HUDEP-2 (cell line): ENCODE measurements at regions not wholly inside any gene's neighbourhood (a gene's known extent, or its start where the extent isn't known, plus 50 kb on each side); places are given as distances from the start of the nearest gene placed in this dataset.

Experiments
- DNase-seq, 76 experiments: peaks; one replicate each; lab custom pipeline; 2025; ENCODE audit not compliant: unreplicated experiment in 76 of 76; lab: John Stamatoyannopoulos, UW

- no peak for DNase-seq
Observed at GRCh38 chr20:21902391-21902790, 196.9 kb downstream of the PAX1 start.

- no peak for DNase-seq
Observed at GRCh38 chr20:21901470-21902275, 196.2 kb downstream of the PAX1 start.

- no peak for DNase-seq
Observed at GRCh38 chr20:21900431-21900830, 195.0 kb downstream of the PAX1 start.

GRCh38 chr20:21874921-21875320 lies 169.5 kb downstream of the PAX1 start:
- DNase-seq = no peak

DNA sequence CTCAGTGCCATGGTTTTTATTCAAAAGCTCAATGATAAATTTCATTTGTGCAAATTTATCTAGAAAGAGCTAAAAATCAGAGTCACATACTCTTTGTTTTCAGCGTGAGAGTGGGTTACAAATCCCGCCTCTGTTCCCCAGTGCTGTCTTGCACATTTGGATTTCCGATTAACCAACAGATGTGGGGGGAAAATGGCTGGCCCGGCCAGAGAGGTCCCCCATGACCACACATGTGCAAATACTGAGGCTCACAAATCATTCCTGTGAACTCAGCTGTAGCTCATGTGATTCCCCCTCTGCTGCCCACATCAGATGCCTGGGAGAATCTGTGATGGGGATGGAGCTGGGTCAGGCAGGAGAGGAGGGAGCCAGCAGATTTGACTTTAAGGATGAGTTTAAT lies 168.7 kb downstream of the PAX1 start:
- no peak for DNase-seq

DNA sequence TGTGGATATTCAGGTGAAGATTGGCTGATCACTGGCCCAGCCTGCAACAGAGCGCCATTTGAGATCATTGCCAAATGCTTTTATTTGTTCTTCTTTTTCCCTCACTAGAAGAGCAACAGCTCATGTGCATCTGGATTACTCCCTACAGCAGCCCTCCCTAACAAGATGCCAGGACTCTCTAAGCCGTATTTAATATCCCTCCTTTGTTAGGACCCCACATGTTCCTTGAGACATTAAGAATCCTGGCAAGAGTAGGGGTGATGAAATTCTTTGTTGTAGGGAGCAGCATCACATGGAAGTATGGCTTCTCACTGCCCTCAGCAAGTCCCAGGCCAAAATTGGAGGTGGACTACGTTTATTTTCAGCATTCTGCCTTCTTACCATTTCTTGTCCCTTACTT lies 167.8 kb downstream of the PAX1 start:
- DNase-seq = no peak

DNA sequence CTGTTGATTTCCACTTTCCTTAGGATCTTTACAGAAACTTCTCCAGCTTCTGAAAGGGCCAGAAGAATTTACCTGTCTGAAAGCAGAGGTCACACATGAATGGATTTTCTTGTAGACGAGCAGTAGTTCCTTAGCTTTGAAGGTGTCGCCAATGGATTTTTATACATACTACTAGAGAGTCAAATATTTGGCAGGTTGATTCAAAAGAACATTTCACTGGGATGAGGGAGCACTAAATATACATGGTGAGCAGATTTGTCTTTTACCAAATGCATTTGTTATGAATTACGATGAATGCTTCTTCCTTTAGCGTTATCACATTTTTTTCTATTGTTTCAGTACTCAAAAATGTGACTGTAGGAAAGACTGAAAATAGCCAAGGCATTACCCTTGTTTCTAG lies 162.3 kb downstream of the PAX1 start:
- no peak for DNase-seq

DNA sequence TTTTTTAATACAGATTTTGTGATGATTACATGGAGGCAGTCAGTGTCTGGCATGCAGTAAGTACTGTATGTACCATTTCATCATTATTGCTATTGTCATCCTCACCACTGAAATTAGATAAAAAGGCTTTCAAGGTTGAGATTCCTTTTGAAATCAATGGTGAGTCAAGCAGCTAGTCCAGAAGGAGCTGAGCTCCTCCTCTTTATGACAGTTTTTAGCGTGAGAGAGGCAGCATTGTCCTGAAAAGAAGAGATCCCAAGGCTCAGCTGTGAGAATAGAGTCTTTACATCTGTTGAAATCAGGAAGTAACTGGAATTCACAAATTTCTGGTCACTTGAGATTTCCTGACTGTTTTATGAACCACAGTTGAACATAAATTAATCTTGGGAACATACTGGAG lies 161.9 kb downstream of the PAX1 start:
- no peak for DNase-seq

- DNase-seq = no peak
Observed at GRCh38 chr20:21862956-21863355, 157.5 kb downstream of the PAX1 start.

DNA sequence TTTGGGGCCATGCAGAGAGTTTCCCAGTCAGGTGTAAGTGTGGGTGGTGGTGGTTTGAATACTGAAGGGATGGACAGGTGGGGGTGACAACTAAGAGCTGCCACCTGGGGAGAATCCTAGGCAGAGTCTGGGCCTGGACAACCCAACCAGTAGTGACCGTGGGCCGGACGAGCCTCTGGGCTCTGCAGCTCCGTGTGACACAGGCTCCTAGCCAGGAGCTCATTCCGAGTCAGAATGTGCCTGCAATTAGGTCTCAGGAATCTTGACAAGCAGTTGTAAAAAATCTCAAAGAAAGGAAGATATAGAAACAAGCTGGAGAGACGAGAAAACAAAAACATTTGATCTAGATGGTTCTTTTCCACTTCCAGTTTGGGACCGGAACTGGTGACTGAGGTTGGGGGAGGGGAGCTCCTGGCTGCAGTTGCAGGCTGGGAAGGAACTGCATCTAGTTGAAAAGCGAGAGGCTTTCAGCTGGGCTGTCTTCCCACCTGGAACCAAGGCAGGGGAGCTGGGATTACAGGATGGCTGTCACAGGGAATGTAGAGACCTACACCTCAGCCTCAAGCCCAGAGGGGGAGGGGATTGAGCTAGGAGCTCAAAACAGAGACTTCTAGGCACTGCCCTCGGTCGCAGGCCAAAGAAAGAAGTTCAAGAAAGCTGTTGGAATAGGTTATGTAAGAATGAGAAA lies 156.9 kb downstream of the PAX1 start:
- DNase-seq = no peak

GRCh38 chr20:21840991-21841390 lies 135.5 kb downstream of the PAX1 start:
- DNase-seq = no peak

GRCh38 chr20:21839982-21840381 lies 134.5 kb downstream of the PAX1 start:
- no peak for DNase-seq

GRCh38 chr20:21836346-21836745 lies 130.9 kb downstream of the PAX1 start:
- DNase-seq = no peak

DNA sequence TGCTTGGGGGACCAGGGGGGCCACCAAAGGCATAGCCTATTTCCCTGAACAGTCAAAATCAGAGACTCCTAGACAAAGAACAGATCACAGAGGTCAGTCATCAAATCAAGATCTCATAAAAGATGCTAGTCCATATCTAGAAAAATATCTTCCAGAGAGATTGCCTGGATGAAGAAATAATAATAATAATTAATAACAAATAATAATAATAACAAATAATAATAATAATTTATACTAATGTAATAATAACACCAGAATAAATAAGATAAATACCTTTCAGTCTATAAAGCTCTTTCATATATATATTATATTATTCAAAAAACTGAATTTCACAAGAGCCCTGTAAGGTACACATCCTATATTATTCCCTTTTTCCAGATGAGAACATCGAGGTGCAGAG lies 129.6 kb downstream of the PAX1 start:
- DNase-seq = no peak

DNA sequence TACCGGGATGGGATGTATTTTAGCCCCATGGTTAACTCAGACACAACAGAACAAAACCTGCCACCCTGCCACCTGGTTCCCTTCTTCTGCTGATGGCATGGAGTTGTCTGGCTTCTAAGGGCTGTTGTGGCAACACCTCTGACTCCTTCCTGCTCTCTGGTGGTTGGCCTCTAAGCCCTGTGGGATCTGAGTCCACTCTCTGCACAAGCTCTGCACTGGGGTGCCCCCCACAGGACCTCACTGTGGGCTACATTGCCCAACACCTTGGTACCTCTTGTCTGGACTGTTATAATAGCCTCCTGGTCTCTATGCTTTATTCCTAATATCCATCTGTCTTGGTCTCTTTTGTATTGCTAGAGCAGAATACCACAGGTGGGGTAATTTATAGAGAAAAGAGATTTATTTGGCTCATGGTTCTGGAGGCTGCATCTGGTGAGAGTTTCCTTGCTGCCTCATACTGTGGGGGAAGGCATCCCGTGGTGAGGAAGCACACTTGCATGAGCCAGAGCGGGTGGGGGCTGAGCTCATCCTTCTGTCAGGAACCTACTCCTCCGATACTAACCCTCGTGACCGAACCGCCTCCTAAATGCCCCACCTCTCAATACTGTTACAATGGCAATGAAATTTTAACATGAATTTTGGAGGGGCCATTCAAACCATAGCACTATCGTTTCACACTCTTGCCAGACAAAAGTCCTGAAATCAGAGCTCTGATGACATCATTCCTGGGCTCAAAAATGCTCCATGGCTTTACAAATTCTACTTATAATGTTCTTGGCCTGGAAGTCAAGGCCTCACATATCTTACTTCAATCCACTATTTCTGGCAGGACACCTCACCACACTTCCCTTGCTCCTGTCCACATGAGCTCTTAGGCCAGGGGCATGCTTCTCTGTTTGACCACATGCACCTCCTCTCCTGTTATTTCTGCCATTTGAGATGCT lies 127.2 kb downstream of the PAX1 start:
- no peak for DNase-seq

DNA sequence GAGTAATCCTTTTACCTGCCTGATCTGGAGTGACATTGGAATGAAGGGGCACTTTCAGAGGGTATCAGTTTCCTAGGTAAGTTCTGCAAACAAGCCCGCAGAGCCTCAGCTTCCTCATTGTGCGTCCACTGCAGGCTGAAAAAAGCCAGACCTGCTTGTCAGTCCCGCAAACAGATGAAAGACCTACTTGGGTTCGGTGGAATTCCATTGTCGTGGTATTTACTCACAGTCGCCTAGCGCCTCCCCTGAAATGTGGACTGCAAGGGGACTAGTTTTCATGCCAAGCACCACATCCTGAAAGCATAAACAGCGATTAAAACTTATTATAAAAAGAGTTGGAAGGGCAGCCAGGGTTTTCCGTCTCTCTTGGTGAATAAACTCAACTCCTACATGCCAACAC lies 121.5 kb downstream of the PAX1 start:
- DNase-seq = no peak

GRCh38 chr20:21821358-21821757 lies 115.9 kb downstream of the PAX1 start:
- DNase-seq = no peak

DNA sequence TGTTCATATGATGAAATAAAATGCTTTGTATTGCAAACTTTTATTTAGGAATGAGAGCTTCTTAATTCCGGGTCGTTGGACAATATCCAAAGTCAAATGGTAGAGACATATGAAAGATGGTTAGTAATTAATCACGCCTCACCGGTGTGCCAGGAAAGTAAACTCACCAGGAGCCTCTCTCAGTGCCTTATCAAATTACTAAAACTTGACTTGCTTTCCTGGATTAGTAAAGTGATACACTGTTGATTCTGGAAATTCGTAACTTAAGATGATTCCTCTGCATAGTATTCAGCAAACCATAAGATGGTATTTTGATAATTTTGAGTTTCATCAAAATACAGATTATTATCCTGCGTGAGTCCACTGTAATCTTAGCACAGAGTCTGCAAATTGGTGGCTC lies 115.2 kb downstream of the PAX1 start:
- DNase-seq = no peak

- DNase-seq = no peak
Observed at GRCh38 chr20:21820045-21820444, 114.6 kb downstream of the PAX1 start.

DNA sequence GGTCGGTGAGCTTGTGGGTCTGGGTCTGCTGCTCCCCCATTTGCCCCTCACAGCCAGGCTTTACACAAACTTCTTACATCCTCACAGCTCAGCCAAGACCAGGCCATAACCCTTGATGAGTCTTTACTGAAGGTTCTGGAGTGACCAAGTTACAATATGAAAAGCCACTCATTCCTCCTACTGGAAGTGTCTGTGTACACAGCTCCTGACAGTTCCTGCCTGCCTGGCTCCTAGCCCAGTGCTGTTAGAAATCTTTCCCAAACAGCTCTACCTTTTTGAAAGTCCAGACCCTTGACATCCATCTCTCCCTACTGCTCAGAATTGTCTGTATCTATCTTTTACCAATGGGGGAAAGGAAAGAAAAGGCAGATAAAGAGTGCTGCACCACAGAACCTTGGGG lies 106.9 kb downstream of the PAX1 start:
- DNase-seq = no peak

DNA sequence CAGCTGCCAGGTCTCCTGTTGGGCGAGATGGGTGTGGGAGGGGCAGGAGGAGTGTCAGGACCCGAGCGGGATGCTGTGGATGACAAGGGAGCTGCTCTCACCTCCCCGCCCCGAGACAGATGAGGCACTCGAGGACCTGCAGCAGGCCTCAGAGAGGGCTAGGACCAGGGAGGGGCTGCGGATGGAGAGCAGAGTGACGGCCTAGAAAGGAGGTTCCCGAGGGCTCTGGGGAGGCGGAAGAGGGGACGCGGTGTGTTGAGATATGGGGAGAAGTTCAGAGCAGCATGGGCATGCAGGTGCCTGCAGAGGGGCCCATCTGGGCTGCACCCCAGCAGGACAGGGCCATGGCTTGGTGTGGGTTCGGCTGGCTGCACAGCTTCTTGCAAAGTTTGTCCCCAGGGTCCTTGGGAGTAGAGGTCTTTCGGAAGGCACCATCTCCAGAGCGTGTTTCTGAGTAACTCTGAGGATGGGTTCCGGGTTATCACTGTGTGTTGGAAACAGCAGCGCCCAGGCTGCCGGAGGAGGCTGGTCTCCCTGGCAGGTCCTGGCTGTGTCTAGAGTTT lies 104.6 kb downstream of the PAX1 start:
- no peak for DNase-seq
